Loucy (cell line): ENCODE measurements at regions not wholly inside any gene's neighbourhood (a gene's known extent, or its start where the extent isn't known, plus 50 kb on each side); places are given as distances from the start of the nearest gene placed in this dataset.

ENCODE experiments used
- EZH2phosphoT487 ChIP-seq: fragments of 200-600 bp; IDR thresholded peaks from 2 replicates; pipeline ENCODE4 v1.6.1; 2018; ENCODE audit warnings: antibody characterized with exemption, mild to moderate bottlenecking, moderate library complexity, borderline replicate concordance
- TF ChIP-seq, protein P1 (sequence below): fragments of 200-600 bp; sonication (generic); conservative IDR thresholded peaks from 2 replicates; pipeline ENCODE4 v1.5.1; 2014; ENCODE audit warnings: mild to moderate bottlenecking, antibody characterized with exemption, low read length

DNA sequence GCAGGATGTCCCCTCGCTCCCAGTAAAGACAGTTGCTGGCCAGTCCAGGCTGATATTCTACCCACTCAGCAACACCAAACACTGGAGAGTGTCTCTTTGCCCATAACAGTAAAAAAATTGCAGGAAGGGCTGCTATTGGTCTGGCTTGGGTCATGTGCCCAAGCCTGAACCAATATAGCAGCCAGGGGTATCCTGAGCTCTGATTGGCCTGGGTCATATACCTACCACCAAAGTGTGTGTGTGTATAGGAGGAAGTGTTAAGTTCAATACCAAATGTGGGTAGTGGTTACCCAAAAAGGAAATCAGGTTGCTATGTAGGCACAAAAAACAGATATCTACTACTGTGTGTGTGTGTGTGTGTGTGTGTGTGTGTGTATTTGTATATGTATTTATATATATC lies 373.2 kb downstream of the BCOR start:
- TF ChIP-seq, protein P1, sequence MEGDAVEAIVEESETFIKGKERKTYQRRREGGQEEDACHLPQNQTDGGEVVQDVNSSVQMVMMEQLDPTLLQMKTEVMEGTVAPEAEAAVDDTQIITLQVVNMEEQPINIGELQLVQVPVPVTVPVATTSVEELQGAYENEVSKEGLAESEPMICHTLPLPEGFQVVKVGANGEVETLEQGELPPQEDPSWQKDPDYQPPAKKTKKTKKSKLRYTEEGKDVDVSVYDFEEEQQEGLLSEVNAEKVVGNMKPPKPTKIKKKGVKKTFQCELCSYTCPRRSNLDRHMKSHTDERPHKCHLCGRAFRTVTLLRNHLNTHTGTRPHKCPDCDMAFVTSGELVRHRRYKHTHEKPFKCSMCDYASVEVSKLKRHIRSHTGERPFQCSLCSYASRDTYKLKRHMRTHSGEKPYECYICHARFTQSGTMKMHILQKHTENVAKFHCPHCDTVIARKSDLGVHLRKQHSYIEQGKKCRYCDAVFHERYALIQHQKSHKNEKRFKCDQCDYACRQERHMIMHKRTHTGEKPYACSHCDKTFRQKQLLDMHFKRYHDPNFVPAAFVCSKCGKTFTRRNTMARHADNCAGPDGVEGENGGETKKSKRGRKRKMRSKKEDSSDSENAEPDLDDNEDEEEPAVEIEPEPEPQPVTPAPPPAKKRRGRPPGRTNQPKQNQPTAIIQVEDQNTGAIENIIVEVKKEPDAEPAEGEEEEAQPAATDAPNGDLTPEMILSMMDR = no peak
- TF ChIP-seq EZH2phosphoT487 = no peak
